Vagina (tissue), 2 donors: ENCODE measurements at regions not wholly inside any gene's neighbourhood (a gene's known extent, or its start where the extent isn't known, plus 50 kb on each side); places are given as distances from the start of the nearest gene placed in this dataset.

Experiments
- DNase-seq, 2 donors: peaks; one replicate each; pipeline ENCODE4 v3.0.0-alpha.2; 2017; ENCODE audit errors: extremely low spot score in 2 of 2
- H3K27ac ChIP-seq: fragments of 200-600 bp; sonication (generic); one replicate; pipeline ENCODE4 v1.5.1; 2019
- H3K27me3 ChIP-seq: fragments of 200-600 bp; sonication (generic); one replicate; pipeline ENCODE4 v1.5.1; 2019
- H3K36me3 ChIP-seq, 2 donors: fragments of 200-600 bp; sonication (generic); one replicate each; pipeline ENCODE4 v1.5.1; 2017 to 2019
- H3K4me1 ChIP-seq: fragments of 200-600 bp; sonication (generic); one replicate; pipeline ENCODE4 v1.5.1; 2019
- H3K4me3 ChIP-seq, 2 donors: fragments of 200-600 bp; sonication (generic); 1 replicate in 1 of 2; 2 replicates in 1 of 2; pipeline ENCODE4 v1.5.1; 2016 to 2019
- H3K9me3 ChIP-seq: fragments of 200-600 bp; sonication (generic); one replicate; pipeline ENCODE4 v1.5.1; 2019
- POLR2A ChIP-seq, 2 donors: fragments of 450-650 bp; IDR thresholded peaks; one replicate each; pipeline ENCODE4 v1.6.1; 2017; ENCODE audit warnings: antibody characterized with exemption in 2 of 2, mild to moderate bottlenecking in 2 of 2, moderate library complexity in 2 of 2
- POLR2AphosphoS5 ChIP-seq, 2 donors: sonication (generic); formaldehyde crosslinking; IDR thresholded peaks; one replicate each; pipeline ENCODE4 v1.9.0; 2017; ENCODE audit warnings: antibody characterized with exemption in 2 of 2, mild to moderate bottlenecking in 2 of 2, low read depth in 1 of 2; ENCODE audit not compliant: insufficient read depth in 1 of 2
- intact Hi-C: fragments of 100-400 bp; cut with DNase I; formaldehyde crosslinking; loops from one replicate; pipeline ENCODE4 v1.15.1; 2023
- TF ChIP-seq, protein P1 (sequence below), 3 experiments: fragments of 450-650 bp in 2 of 3; fragments of 200-600 bp in 1 of 3; sonication (generic) in 1 of 3; IDR thresholded peaks; one replicate each; pipeline ENCODE4 v1.5.1; 2017 to 2019; ENCODE audit warnings: antibody characterized with exemption in 3 of 3, mild to moderate bottlenecking in 2 of 3, moderate library complexity in 2 of 3

DNA sequence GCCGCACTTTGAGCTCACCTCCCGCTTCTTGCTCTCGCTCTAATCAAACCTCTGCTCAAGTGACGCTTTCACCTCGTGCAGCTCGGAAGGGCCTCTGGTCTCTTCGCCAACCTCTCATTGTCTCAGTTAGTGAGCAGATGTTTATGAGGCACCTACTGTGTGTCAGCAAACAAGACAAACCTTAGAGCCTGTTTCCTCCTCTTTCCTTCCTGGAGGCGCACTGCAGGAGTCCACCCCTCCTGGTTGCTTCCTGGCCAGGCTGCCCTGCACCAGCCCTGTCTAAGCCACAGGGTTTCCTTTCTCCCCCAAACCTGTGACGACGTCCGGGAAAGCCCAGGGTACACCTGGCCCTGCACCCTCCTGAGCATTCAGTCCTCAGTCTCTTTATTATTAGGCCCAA lies 84.2 kb downstream of the PHETA1 start:
- intact Hi-C loops = no loop called here
- no peak overlapping the region for H3K27ac ChIP-seq
- H3K27me3 ChIP-seq = no peaks in the 10 kb centered on the region
- H3K4me3 ChIP-seq = no peak overlapping the region
- no peaks in the 10 kb centered on the region for H3K4me1 ChIP-seq
- DNase-seq = no peak
- H3K9me3 ChIP-seq = no peaks in the 10 kb centered on the region
- no peaks in the 10 kb centered on the region for H3K36me3 ChIP-seq
- TF ChIP-seq, protein P1, sequence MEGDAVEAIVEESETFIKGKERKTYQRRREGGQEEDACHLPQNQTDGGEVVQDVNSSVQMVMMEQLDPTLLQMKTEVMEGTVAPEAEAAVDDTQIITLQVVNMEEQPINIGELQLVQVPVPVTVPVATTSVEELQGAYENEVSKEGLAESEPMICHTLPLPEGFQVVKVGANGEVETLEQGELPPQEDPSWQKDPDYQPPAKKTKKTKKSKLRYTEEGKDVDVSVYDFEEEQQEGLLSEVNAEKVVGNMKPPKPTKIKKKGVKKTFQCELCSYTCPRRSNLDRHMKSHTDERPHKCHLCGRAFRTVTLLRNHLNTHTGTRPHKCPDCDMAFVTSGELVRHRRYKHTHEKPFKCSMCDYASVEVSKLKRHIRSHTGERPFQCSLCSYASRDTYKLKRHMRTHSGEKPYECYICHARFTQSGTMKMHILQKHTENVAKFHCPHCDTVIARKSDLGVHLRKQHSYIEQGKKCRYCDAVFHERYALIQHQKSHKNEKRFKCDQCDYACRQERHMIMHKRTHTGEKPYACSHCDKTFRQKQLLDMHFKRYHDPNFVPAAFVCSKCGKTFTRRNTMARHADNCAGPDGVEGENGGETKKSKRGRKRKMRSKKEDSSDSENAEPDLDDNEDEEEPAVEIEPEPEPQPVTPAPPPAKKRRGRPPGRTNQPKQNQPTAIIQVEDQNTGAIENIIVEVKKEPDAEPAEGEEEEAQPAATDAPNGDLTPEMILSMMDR (IDR thresholded peaks at IDR 0.05) = no peak
- TF ChIP-seq POLR2AphosphoS5 (IDR thresholded peaks at IDR 0.05; ENCODE audit: insufficient read depth in 1 of 2, low read depth in 1 of 2) = no peak
- no peak for TF ChIP-seq POLR2A (IDR thresholded peaks at IDR 0.05)

DNA sequence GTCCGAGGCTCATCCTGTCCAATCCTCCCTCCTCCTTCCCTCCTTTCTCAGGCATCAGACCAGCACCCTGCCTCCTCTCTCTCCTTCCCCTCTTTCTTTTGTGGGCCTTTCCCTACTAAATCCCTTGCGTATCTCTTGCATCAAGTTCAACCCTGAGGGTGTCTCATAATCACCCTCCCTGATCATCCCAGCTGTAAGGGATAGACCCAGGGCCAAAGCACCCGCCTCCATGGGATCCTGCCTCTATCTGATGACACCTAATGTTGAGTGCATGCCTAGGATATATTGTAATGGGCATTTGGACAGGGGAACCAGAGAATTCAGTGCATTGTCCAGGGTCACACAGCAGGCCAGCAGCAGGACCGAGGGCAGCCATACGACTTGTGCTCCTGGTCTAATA lies 84.9 kb downstream of the PHETA1 start:
- intact Hi-C loops = no loop called here

DNA sequence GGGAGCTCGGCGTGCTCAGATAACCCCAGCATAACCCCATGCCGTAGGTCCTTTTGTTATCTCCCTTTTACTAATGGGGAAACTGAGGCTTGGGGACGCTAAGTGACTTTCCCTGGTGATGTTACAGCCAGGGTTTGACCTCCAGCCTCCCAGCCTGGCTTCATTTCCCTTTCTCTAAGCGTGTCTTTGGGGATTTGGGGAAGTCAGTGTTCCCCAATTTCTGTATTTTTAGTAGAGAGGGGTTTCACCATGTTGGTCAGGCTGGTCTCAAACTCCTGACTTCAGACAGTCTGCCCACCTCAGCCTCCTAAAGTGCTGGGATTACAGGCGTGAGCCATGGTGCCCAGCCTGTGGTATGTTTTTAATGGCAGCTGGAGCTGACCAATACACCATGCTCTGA lies 85.4 kb downstream of the PHETA1 start:
- TF ChIP-seq POLR2AphosphoS5 (IDR thresholded peaks at IDR 0.05; ENCODE audit: insufficient read depth in 1 of 2, low read depth in 1 of 2) (no peak), POLR2A (IDR thresholded peaks at IDR 0.05) (no peak)
- TF ChIP-seq, protein P1 (IDR thresholded peaks at IDR 0.05) = no peak
- no peaks in the 10 kb centered on the region for H3K27me3 ChIP-seq
- H3K9me3 ChIP-seq = no peaks in the 10 kb centered on the region
- no peak for DNase-seq
- no peak overlapping the region for H3K27ac ChIP-seq
- no peaks in the 10 kb centered on the region for H3K36me3 ChIP-seq
- intact Hi-C loops = no loop called here
- H3K4me1 ChIP-seq = no peaks in the 10 kb centered on the region
- H3K4me3 ChIP-seq = no peak overlapping the region

More for the DNA sequence above, 84.9 kb downstream of the PHETA1 start:
- Histone ChIP-seq H3K27ac (no peak overlapping the region), H3K36me3 (no peaks in the 10 kb centered on the region), H3K4me3 (no peak overlapping the region), H3K4me1 (no peaks in the 10 kb centered on the region), H3K9me3 (no peaks in the 10 kb centered on the region), H3K27me3 (no peaks in the 10 kb centered on the region)
- no peak for DNase-seq
- TF ChIP-seq POLR2AphosphoS5 (IDR thresholded peaks at IDR 0.05; ENCODE audit: insufficient read depth in 1 of 2, low read depth in 1 of 2) = no peak
- TF ChIP-seq, protein P1 (IDR thresholded peaks at IDR 0.05) = no peak
- TF ChIP-seq POLR2A (IDR thresholded peaks at IDR 0.05) = no peak

DNA sequence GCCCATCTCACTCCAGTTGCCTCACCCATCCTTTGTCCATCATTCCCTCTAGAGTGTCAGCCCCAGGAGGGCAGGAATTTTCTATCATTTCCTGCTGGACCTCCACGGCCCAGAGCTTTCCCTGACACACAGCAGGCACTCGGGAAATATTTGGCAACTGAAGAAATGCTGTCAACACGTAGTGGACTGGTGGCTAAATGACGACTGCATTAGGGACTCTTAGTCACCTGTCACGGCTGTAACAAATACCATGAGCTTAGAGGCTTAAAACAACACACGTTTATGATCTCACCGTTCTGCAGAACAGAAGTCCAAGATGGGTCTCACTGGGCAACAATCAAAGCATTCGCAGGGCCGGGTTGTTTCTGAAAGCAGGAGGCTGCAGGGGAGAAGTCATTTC lies 91.3 kb downstream of the PHETA1 start:
- no peak for TF ChIP-seq POLR2AphosphoS5 (IDR thresholded peaks at IDR 0.05; ENCODE audit: insufficient read depth in 1 of 2, low read depth in 1 of 2)
- Histone ChIP-seq H3K9me3 (no peaks in the 10 kb centered on the region), H3K4me3 (no peak overlapping the region), H3K27me3 (no peaks in the 10 kb centered on the region), H3K27ac (no peak overlapping the region), H3K4me1 (no peaks in the 10 kb centered on the region), H3K36me3 (no peaks in the 10 kb centered on the region)
- intact Hi-C loops = no loop called here
- no peak for DNase-seq

DNA sequence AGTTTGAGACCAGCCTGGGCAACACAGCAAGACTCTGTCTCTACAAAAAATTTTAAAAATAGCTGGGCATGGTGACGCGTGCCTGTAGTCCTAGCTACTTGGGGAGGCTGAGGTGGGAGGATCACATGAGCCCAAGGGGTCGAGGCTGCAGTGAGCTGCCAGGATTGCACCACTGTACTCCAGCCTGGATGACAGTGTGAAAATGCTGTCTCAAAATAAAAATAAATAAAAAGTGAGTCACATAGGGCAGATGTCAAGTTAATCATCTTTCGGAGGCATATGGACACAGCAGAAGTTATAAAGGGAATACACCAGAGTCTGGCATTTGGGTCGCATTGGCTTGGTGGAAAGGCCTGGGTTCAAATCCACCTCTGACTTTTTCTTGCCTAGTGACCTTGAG lies 92.7 kb downstream of the PHETA1 start:
- Histone ChIP-seq H3K27me3 (no peaks in the 10 kb centered on the region), H3K36me3 (no peaks in the 10 kb centered on the region), H3K4me1 (no peaks in the 10 kb centered on the region), H3K27ac (no peak overlapping the region), H3K9me3 (no peaks in the 10 kb centered on the region), H3K4me3 (no peak overlapping the region)
- TF ChIP-seq POLR2AphosphoS5 (IDR thresholded peaks at IDR 0.05; ENCODE audit: insufficient read depth in 1 of 2, low read depth in 1 of 2) = no peak
- TF ChIP-seq, protein P1 (IDR thresholded peaks at IDR 0.05) = no peak
- TF ChIP-seq POLR2A (IDR thresholded peaks at IDR 0.05) = no peak
- intact Hi-C loops = no loop called here
- no peak for DNase-seq

DNA sequence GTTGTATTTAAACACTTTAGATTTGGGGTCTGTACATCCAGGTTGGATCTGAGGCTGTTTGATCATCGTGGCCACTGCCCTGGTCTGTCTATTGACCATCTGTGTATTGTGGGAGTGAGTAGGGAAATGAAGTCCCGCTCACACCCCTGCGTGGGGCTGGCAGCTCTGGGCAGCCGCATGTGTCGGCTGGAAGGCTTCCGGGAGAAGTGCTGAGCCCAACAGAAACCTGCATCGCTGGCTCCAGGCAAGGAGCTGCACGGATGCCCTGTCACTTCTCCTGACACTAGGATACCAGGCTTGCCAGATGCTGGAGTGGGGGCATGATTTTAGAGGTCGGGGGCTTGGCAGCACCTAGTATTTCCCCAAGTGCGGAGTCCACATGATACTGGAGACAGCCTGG lies 93.6 kb downstream of the PHETA1 start:
- Histone ChIP-seq H3K36me3 (no peaks in the 10 kb centered on the region), H3K4me3 (no peak overlapping the region), H3K9me3 (no peaks in the 10 kb centered on the region), H3K27me3 (no peaks in the 10 kb centered on the region), H3K4me1 (no peaks in the 10 kb centered on the region), H3K27ac (no peak overlapping the region)
- intact Hi-C loops = no loop called here
- no peak for DNase-seq
- TF ChIP-seq POLR2A (IDR thresholded peaks at IDR 0.05) (no peak), POLR2AphosphoS5 (IDR thresholded peaks at IDR 0.05; ENCODE audit: insufficient read depth in 1 of 2, low read depth in 1 of 2) (no peak)
- TF ChIP-seq, protein P1 (IDR thresholded peaks at IDR 0.05) = no peak
